T-cell (primary cell): ENCODE measurements at regions not wholly inside any gene's neighbourhood (a gene's known extent, or its start where the extent isn't known, plus 50 kb on each side); places are given as distances from the start of the nearest gene placed in this dataset.
"Not testable (repeated sequence)": the region's sequence is repeated elsewhere in the genome, so short reads cannot be mapped to it uniquely, and the experiment has no call there.

ENCODE experiments used
- ATAC-seq, 4 experiments: fragments of 200-7000 bp in 3 of 4; fragments of 150-1000 bp in 1 of 4; cut with Tn5 transposase; replicated peaks in 1 of 4; 1 replicate in 3 of 4; 2 replicates in 1 of 4; pipeline ENCODE4 v1.10.0; 2021; ENCODE audit warnings: moderate library complexity in 3 of 4, mild to moderate bottlenecking in 2 of 4, moderate number of reproducible peaks in 1 of 4
- CTCF ChIA-PET, 2 donors: fragments of 300-600 bp; sonication (Branson Sonifier 250); formaldehyde crosslinking; loops; one replicate each; lab custom pipeline; 2022; ENCODE audit warnings: antibody characterized with exemption in 2 of 2; lab: Charles Lee
- POLR2A ChIA-PET, 2 donors: fragments of 300-600 bp; sonication (Branson Sonifier 250); formaldehyde crosslinking; loops; one replicate each; lab custom pipeline; 2022; ENCODE audit warnings: antibody characterized with exemption in 2 of 2; lab: Charles Lee
- DNase-seq, 35 experiments: peaks; one replicate each; pipeline versions ENCODE4 v3.0.0 to v3.0.0-alpha.2; 2013 to 2023
- H3K27ac ChIP-seq: one replicate; pipeline ENCODE4 v1.5.1; 2013; ENCODE audit warnings: low read length
- H3K27me3 ChIP-seq, 2 experiments: replicated peaks in 1 of 2; 1 replicate in 1 of 2; 2 replicates in 1 of 2; pipeline versions ENCODE4 v1.6.1 to v1.7.0; 2013; ENCODE audit warnings: low read length in 1 of 2, mixed read lengths in 1 of 2; ENCODE audit not compliant: control insufficient read depth in 2 of 2, insufficient read depth in 2 of 2; ENCODE audit errors: extremely low read depth in 1 of 2
- H3K36me3 ChIP-seq, 2 donors: 1 replicate in 1 of 2; 2 replicates in 1 of 2; pipeline versions ENCODE4 v1.6.1 to v1.7.0; 2013; ENCODE audit warnings: low read length in 1 of 2; ENCODE audit not compliant: control insufficient read depth in 2 of 2, insufficient read depth in 1 of 2; ENCODE audit errors: extremely low read depth in 1 of 2
- H3K4me1 ChIP-seq, 2 experiments: 1 replicate in 1 of 2; 2 replicates in 1 of 2; pipeline versions ENCODE4 v1.6.1 to v1.7.0; 2013; ENCODE audit warnings: low read length in 2 of 2, mixed read lengths in 1 of 2; ENCODE audit not compliant: insufficient read depth in 2 of 2, control insufficient read depth in 1 of 2; ENCODE audit errors: extremely low read depth in 1 of 2
- H3K4me3 ChIP-seq, 2 donors: 1 replicate in 1 of 2; 2 replicates in 1 of 2; pipeline versions ENCODE4 v1.5.1 to v1.7.0; 2013; ENCODE audit warnings: mild to moderate bottlenecking in 2 of 2, low read length in 1 of 2, moderate library complexity in 1 of 2; ENCODE audit not compliant: control insufficient read depth in 1 of 2; ENCODE audit errors: extremely low read depth in 1 of 2
- H3K9me3 ChIP-seq: 2 replicates; pipeline ENCODE4 v1.7.0; 2013
- H3K27ac Mint-ChIP-seq, 2 donors: one replicate each; pipeline ENCODE4 v1.8.0; 2020 to 2021; ENCODE audit warnings: mild to moderate bottlenecking in 2 of 2, mixed read lengths in 2 of 2
- H3K27me3 Mint-ChIP-seq, 2 donors: one replicate each; pipeline ENCODE4 v1.8.0; 2021 to 2022; ENCODE audit warnings: mixed read lengths in 2 of 2
- H3K36me3 Mint-ChIP-seq: one replicate; pipeline ENCODE4 v1.8.0; 2021; ENCODE audit warnings: mixed read lengths
- H3K4me1 Mint-ChIP-seq, 3 donors: one replicate each; pipeline ENCODE4 v1.8.0; 2020 to 2022; ENCODE audit warnings: mixed read lengths in 3 of 3, mild to moderate bottlenecking in 1 of 3
- H3K4me3 Mint-ChIP-seq, 3 donors: one replicate each; pipeline ENCODE4 v1.8.0; 2020 to 2022; ENCODE audit warnings: mild to moderate bottlenecking in 3 of 3, mixed read lengths in 3 of 3, moderate library complexity in 3 of 3
- H3K9me3 Mint-ChIP-seq, 3 donors: one replicate each; pipeline ENCODE4 v1.8.0; 2020 to 2022; ENCODE audit warnings: mixed read lengths in 3 of 3
- WGBS: methylation state at CpG from one replicate; pipeline ENCODE4 v1.1.5; 2013; ENCODE audit warnings: missing lambda C conversion rate; ENCODE audit not compliant: insufficient coverage; 5-methylcytosine and 5-hydroxymethylcytosine counted together

DNA sequence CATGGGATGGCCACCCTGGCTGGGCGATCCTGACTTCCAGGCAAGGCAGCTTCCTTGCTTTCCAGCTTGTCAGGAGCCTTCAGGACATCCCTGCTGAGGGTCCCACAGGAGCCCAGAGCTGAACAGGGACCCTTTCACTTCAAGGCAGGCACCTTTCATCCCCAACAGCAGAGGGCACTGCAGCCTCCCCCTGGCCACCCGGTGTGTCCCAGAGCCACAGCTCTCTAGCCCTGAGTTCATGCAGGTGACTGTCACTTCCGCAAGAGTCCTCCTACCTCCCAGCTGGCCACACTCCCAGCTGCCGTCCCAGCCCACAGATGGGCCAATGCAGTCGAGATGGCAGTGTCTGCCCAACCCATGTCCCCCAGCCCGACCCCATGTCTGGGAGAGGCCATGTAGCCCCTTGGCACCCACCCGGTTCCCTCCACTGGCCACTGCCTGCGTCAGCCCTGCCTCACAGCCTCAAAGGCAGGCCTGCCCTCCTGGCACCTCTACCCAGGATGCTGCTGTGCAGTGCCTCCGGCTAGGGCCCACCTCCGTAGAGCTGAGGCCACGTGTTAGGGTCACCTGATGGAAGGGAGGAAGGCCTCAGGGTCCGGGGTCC is 248.3 kb downstream of the CCDC74A start:
- H3K9me3 Mint-ChIP-seq, H3K4me3 ChIP-seq, POLR2A ChIA-PET, H3K4me3 Mint-ChIP-seq, H3K36me3 Mint-ChIP-seq, H3K27me3 ChIP-seq, DNase-seq, H3K4me1 Mint-ChIP-seq, H3K9me3 ChIP-seq, H3K4me1 ChIP-seq, H3K27ac Mint-ChIP-seq, ATAC-seq, CTCF ChIA-PET, H3K27ac ChIP-seq, H3K36me3 ChIP-seq: not testable (repeated sequence)
- 82% methylated on average over 8 of the region's 12 CpGs for WGBS
- peaks cover 11 to 14% of the 10 kb centered on the region in 2 donors for H3K27me3 Mint-ChIP-seq

DNA sequence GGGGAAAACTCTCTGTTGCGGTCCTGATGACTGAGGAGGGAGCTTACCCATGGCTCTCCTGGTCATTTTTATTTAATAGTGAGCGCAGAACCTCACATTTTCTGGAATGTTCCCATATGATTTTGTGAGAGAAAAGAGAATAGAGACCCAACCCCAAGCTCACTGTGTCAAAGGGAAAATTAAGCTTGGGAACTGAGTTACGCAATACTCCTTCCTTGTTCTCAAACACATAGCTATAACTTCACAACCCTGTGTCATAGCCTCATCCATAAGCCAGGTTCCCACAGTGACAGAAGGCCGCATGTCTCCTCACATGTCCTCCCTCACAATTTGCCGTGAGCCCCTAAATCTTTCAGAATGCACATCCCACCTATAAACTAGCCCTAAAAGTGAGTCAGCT is 252.8 kb downstream of the CCDC74A start:
- H3K9me3 Mint-ChIP-seq, H3K9me3 ChIP-seq, ATAC-seq, POLR2A ChIA-PET, H3K27ac Mint-ChIP-seq, H3K4me3 Mint-ChIP-seq, H3K36me3 Mint-ChIP-seq, H3K4me1 ChIP-seq, H3K4me3 ChIP-seq, DNase-seq, CTCF ChIA-PET, H3K36me3 ChIP-seq, H3K27ac ChIP-seq, H3K27me3 ChIP-seq, H3K4me1 Mint-ChIP-seq: not testable (repeated sequence)
- no CpG with 5 or more reads among the region's 5 CpGs for WGBS
- peaks cover 15 to 21% of the 10 kb centered on the region in 2 donors for H3K27me3 Mint-ChIP-seq

DNA sequence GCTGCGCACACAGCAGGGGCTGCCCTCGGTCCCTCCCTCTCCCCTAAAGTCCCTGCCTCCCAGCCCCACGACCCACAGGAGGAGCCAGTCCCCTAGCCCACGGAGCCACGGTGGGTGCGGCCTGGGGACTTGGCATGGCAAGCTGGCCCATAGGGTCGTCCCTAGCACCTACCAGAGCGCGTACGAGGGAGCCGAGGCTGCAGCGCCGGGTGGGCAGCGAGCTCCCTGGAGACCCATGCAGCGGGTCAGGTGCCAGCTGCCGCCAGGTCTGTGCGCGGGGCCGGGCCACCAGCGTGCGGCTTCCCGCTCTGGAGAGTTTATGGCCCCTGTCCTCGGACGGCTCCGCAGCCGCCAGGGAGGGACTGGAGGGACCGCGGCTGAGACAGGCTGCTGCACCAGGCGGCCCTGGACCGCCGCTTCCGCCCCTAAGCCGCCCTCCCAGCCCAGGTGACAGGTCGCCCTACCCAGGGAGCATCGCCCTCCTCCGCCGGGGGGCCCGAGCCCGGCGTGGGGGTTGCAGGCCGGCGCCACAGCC is 273.6 kb downstream of the CCDC74A start:
- ATAC-seq, result no peak
- ChIA-PET CTCF (interaction anchor here in 1 of 2 donors (1.7 kb wide), 1 partner anchor 119 kb away, joined by 5 read pairs; no protein-coding TSS in a partner anchor), POLR2A (no interaction called here)
- Histone ChIP-seq H3K36me3 (no peaks in the 10 kb centered on the region), H3K27ac (no peak overlapping the region), H3K27me3 (peaks cover 0 to 7% of the 10 kb centered on the region in 2 experiments), H3K4me1 (peaks cover 0 to 10% of the 10 kb centered on the region in 2 experiments), H3K4me3 (no peak overlapping the region), H3K9me3 (no peaks in the 10 kb centered on the region)
- Mint-ChIP-seq H3K36me3 (no peaks in the 10 kb centered on the region), H3K4me3 (peak overlapping the region in 1 of 3 donors; percentile 19), H3K9me3 (no peaks in the 10 kb centered on the region), H3K4me1 (peaks cover 4 to 8% (median 6%) of the 10 kb centered on the region in 3 donors), H3K27ac (no peak overlapping the region), H3K27me3 (peaks cover 10 to 12% of the 10 kb centered on the region in 2 donors)
- DNase-seq, result peak in 2 of 35 experiments; percentile 2
- 72% methylated on average over 40 of the region's 42 CpGs for WGBS

DNA sequence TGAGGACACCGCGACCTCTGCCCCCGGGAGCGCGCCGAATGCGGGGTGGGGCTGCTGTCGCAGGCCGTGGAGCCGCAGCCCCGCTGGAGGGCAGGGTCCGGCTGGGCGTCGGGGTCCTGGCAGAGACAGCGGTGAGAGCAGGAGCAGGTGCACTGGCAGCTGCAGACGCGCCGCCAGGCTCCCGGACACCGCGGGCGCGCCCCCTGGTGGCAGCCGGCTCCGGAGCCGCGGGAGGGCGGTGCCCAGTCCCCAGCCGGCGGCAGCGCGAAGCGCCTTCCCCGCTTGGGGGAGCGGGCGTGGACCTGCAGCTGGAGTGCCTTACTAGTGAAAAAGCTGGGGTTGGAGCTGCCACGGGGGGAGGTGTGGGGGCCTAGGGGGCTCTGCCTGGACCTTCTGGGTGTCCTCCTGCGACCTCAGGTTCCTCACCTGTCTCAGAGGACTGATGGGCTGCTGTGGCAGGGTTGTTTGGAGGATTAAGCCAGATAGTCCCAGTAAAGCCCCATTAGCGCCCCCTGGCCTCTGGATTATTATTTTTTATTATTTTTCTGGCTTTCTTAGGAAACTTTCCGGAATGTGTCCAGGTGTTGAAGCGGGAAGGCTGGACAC is 274.2 kb downstream of the CCDC74A start:
- H3K36me3 ChIP-seq, H3K9me3 Mint-ChIP-seq, H3K27me3 ChIP-seq, H3K27ac Mint-ChIP-seq, H3K36me3 Mint-ChIP-seq, H3K27ac ChIP-seq, H3K4me1 Mint-ChIP-seq, H3K9me3 ChIP-seq, POLR2A ChIA-PET: not testable (repeated sequence)
- ATAC-seq (peak; percentile 86 to 93 (median 88)), DNase-seq (peak; percentile 43 to 83 (median 67))
- peak overlapping the region; percentile 69 to 78 (median 72) for H3K4me3 Mint-ChIP-seq
- peak overlapping the region in 1 of 2 donors; percentile 18 for H3K4me3 ChIP-seq
- peaks cover 0 to 10% of the 10 kb centered on the region in 2 experiments for H3K4me1 ChIP-seq
- CTCF ChIA-PET, result interaction anchor here (0.6 to 1.7 kb wide), 4 partner anchors 119 to 389 kb away, joined by 3 to 5 read pairs (median 3); no protein-coding TSS in a partner anchor
- peaks cover 10 to 12% of the 10 kb centered on the region in 2 donors for H3K27me3 Mint-ChIP-seq
- 5% methylated on average over 36 of the region's 41 CpGs for WGBS

DNA sequence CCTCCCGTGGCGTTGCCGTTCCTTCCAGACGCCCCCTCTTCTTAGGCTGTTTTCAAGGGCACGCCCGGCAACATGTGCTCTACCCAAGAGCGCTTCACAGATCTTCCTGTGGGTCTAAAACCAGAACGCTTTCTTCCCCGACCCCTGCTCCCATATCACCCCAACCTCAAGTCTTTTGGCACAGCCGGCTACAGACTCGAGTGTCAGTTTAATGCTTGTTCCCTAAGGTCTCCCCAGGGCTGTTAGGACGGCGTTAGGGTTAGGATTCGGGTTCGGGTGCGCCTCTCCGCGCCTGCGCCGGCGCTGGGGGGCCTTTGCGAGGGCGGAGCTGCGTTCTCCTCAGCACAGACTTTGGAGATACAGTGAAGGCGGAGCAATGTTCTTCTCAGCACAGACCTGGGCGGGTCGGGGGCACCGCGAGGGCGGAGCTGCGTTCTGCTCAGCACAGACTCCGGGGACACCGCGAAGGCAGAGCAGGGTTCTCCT is 274.7 kb downstream of the CCDC74A start:
- H3K4me1 ChIP-seq, result peaks cover 0 to 10% of the 10 kb centered on the region in 2 experiments
- DNase-seq (peak in 28 of 35 experiments; percentile 6 to 56 (median 28)), ATAC-seq (peak; percentile 69 to 93 (median 80))
- H3K4me3 ChIP-seq, result peak overlapping the region; percentile 18 to 38
- Mint-ChIP-seq H3K4me3 (peak overlapping the region; percentile 69 to 78 (median 72)), H3K27me3 (peaks cover 15 to 18% of the 10 kb centered on the region in 2 donors)
- H3K27ac Mint-ChIP-seq, H3K9me3 Mint-ChIP-seq, POLR2A ChIA-PET, H3K36me3 Mint-ChIP-seq, H3K27ac ChIP-seq, H3K36me3 ChIP-seq, H3K4me1 Mint-ChIP-seq, H3K27me3 ChIP-seq, H3K9me3 ChIP-seq: not testable (repeated sequence)
- CTCF ChIA-PET, result interaction anchor here (0.6 to 1.7 kb wide), 4 partner anchors 120 to 389 kb away, joined by 3 to 5 read pairs (median 3); no protein-coding TSS in a partner anchor
- 40% methylated on average over 25 of the region's 34 CpGs for WGBS

DNA sequence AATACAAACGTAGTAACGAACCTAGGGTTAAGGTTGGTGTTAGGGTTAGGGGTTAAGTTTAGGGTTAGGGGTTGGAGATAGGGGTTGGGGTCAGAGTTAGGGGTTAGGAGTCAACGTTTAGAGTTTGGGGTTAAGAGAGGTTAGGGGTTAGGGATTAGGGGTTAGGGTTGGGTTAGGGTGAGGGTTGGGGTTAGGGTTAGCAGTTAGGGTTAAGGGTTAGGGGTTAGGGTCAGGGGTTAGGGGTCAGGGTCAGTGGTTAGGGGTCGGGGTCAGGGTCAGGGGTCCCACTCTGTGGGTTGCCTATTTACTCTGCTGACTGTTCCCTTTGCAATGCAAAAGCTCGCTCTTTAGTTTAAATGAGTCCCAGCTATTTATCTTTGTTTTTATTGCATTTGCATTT is 275.5 kb downstream of the CCDC74A start:
- H3K36me3 ChIP-seq, CTCF ChIA-PET, ATAC-seq, H3K27ac ChIP-seq, H3K4me3 Mint-ChIP-seq, H3K4me3 ChIP-seq, H3K36me3 Mint-ChIP-seq, POLR2A ChIA-PET, H3K4me1 Mint-ChIP-seq, DNase-seq, H3K9me3 ChIP-seq, H3K27me3 ChIP-seq, H3K27ac Mint-ChIP-seq, H3K9me3 Mint-ChIP-seq: not testable (repeated sequence)
- WGBS, result 32% methylated on average over 2 of the region's 5 CpGs
- peaks cover 0 to 10% of the 10 kb centered on the region in 2 experiments for H3K4me1 ChIP-seq
- peaks cover 22 to 25% of the 10 kb centered on the region in 2 donors for H3K27me3 Mint-ChIP-seq
